GM19043 (cell line): ENCODE measurements at regions not wholly inside any gene's neighbourhood (a gene's known extent, or its start where the extent isn't known, plus 50 kb on each side); places are given as distances from the start of the nearest gene placed in this dataset.
"Not testable (repeated sequence)": the region's sequence is repeated elsewhere in the genome, so short reads cannot be mapped to it uniquely, and the experiment has no call there.

ENCODE experiments used
- ATAC-seq: cut with Tn5 transposase; IDR thresholded peaks from one replicate; pipeline ENCODE4 v1.9.1; 2021; ENCODE audit warnings: low read depth; ENCODE audit not compliant: unreplicated experiment

GRCh38 chr3:34102288-34102687, 303.9 kb downstream of the PDCD6IP start:
- ATAC-seq = peak; percentile 43

DNA sequence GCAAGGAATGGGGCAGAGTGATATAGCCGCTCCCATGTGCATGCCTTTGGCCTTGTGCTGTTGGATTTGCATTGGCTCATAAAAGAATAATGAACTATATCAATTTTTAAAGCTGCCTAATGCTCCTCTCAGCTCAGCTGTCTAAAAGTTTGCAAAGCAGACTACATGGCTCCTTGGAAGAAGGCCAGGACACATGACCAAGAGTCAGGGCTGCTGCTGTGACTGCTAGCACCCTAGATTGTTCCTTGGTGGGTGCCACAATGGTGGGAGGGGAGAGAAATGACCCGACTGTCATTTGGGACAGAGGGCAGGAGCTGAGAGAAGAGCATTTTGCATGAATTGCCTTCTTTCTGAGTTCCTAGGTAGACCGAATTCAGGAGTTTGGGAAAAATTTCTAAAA, 307.9 kb downstream of the PDCD6IP start:
- no peak for ATAC-seq

DNA sequence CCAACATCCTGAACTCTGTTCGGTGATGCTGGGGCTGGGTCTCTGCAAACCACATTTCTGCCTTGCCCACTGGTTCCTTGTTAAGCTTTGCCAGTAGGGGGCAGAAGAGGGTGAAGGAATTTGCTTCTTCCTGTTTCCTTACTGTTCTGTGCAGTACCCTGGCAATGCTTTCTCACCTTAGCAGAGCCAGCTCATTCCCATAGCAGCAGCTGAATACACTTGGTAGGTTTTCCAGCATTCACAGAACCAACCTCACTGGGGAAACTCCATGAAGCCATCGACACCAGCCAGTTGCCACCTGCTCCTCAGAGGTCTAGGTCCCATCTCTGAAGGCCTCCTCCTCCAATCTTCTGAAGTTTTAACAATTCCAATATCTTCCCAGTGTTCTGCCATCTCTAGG, 308.4 kb downstream of the PDCD6IP start:
- peak; percentile 25 for ATAC-seq

GRCh38 chr3:34107669-34108068, 309.2 kb downstream of the PDCD6IP start:
- ATAC-seq = peak; percentile 46

GRCh38 chr3:34109021-34109420, 310.6 kb downstream of the PDCD6IP start:
- ATAC-seq = no peak

GRCh38 chr3:34109846-34110245, 311.4 kb downstream of the PDCD6IP start:
- ATAC-seq = no peak

- ATAC-seq = no peak
These were observed 312.9 kb downstream of the PDCD6IP start for GRCh38 chr3:34111361-34111760.

- ATAC-seq = not testable (repeated sequence)
These were observed 313.8 kb downstream of the PDCD6IP start for GRCh38 chr3:34112261-34112660.

DNA sequence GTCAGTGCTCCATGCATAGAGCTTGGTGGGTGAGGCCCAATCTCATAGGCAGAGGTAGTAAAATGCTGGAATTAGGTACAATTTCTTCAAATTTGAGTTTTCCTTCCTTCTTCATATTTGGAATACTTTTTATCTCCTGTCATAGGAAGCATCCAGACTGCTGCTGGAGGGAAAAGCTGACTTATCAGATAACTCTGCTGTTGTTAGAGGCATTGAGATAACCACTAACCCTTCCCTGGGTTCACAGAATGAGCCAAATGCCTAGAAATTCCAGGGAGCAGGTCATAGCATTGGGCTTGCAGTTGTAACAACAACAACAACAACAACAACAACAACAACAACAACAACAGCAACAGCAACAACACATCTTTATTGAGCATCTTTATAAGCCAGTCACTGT, 332.7 kb downstream of the PDCD6IP start:
- no peak for ATAC-seq

DNA sequence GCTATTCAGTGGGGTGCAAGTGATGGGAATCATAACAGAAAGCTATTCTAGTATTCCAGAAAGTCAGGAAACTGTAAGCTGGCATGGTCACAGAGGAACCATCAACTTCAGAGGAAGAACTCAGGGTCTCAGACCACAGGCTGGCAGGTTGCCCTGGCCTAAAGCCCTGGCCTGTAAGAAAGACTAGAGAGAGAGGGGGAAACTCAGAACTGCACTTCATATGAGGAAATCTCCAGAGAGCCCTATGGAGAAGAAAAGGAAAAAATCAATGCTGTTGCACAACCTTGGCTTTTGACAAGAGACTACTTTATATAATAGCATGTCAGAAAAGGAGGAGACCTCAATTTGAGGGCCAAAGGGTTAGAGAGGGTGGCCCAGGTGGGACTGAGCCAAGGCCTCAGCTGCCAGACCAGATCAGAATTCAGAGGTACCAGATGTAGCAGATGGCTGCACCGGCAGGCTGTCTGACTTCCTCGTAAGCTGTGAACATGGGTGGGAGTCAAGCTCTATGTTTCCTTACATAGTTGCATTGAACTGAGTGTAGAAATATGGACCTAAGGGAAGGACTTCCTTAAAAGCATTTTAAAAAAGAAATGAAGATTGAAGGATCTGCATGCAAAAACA, 333.8 kb downstream of the PDCD6IP start:
- no peak for ATAC-seq

DNA sequence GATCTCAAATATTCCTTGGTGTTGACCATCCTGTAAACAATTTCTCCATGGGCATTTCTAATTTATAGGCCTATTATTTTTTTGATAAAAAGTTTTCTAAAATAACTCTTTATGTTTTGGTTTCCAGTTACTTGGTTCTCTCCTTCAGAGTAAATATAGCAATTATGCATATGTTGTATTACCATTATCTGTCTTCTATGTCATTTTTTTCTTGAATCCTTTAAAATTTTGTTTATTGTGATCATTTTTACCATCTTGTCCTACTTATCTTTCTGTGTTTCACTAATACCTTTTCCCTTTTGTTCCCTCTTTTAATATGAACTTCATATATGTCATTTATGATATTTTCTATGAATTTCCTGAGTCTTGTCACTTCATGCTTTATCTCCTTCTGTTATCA, 341.1 kb downstream of the PDCD6IP start:
- no peak for ATAC-seq

GRCh38 chr3:34140616-34141015, 342.2 kb downstream of the PDCD6IP start:
- ATAC-seq = no peak

DNA sequence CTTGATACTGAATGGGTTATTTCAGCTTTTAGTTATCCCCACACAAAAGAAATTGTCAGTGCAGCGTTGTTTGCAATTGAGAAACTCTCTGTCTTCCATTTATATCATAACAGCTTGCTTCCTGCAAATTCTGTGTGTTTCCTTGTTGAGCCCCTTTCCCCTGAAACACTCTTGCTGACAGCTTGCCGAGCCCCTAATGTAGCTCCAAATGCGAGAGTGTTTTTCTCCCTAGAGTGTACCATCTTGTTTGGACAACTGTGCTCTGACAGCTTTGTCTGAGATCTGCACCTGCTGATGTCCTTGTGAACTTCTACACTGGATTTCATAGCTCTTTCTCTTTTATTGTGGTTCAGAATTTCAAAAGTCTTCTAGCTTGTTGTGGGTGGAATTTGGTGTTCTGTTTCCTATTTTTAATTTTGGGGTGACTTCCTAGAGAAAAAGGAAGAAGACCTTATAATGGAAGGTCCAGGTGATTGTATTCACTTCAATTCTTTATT, 343.5 kb downstream of the PDCD6IP start:
- ATAC-seq = no peak

GRCh38 chr3:34145796-34146195, 347.4 kb downstream of the PDCD6IP start:
- ATAC-seq = no peak

DNA sequence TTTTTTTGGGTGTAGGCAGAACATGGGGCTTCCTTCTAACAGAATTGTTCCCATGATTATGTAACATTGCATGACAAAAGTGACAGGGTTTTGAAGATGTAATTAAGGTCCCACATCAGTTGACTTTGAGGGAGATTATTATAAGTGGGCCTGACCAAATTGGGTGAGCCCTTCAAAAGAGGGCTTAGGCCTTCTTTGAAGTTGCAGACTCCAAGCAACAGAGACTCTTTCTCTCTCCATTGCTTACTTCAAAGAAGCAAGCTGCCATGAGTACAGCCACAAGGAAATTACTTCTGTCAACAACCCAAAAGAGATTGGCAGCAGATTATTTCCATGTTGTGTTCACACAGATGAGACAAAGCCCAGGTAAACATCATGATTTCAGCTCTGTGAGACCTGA, 348.2 kb downstream of the PDCD6IP start:
- no peak for ATAC-seq

DNA sequence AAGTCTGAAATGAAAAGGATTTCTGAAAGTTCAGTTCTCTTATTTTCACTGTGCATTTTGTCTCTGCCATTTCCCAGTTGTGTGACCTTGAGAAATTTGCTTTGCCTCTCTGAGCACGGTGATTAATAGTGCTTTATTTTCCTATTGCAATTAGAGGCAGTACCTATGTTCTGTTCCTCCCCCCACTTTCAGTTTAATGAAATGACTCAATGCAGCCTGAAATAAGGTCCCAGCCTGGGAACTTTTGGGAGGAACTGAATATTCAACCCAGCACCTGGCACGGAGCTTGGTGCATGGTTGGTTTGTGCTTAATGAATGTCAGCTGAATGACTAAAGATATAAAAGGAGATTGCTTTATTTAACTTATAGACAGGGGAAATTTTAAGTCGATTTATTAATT, 352.6 kb downstream of the PDCD6IP start:
- ATAC-seq = no peak

GRCh38 chr3:34152656-34153055, 354.2 kb downstream of the PDCD6IP start:
- ATAC-seq = no peak

- no peak for ATAC-seq
These were observed 356.7 kb downstream of the PDCD6IP start for GRCh38 chr3:34155108-34155507.

DNA sequence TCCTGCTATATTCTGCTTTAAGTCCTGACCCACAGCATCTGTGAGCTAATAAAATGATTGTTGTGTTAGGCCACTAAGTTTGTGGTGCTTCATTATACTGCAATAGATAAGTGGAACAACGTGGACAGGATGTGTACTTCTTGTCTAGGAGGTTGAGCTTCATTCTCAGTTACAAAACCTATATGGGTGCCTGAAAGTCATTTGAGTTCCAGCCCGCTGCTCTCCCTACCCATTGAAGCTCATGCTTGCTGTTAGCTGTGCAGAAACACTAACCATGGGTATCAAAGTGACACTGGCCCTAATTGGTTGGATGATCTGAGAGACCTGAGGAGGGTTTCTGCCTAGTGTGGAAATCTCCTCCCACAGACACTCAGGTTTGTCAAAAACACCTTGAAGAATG, 357.2 kb downstream of the PDCD6IP start:
- ATAC-seq = peak; percentile 82

DNA sequence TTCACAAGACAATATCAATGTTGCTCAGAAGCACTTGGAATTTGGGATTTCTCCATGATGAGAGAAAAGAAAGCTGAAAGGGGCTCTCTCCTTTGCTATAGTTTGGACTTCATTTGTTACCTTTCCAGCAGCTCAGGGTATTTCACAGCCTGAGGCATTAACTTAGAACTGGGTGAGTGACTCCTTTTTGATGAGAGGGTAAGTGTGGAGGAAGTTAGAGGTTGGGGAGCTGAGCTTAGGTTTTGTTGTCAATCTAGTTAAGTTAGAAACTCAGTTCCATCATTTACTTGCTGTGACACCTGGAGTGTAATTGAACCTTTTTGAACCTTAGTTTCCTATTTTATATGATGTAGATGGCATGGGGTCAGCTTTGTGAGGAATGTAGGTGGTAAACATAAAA, 359.1 kb downstream of the PDCD6IP start:
- ATAC-seq = no peak

GRCh38 chr3:34159613-34160420, 361.4 kb downstream of the PDCD6IP start:
- ATAC-seq = no peak

DNA sequence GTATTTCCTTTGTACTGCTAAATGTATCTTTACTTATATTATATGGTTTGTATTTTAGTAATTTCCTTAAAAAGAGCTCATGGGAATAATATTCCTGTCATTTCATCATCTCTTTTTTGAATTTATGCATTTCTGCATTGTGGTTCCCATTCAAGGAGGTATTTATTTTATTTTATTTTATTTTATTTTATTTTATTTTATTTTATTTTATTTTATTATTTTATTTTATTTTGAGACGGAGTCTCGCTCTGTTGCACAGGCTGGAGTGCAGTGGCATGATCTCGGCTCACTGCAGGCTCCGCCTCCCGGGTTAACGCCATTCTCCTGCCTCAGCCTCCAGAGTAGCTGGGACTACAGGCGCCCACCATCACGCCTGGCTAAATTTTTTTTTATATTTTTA, 371.2 kb downstream of the PDCD6IP start:
- ATAC-seq = not testable (repeated sequence)
